ENCODE measurements at regions not wholly inside any gene's neighbourhood (a gene's known extent, or its start where the extent isn't known, plus 50 kb on each side); places are given as distances from the start of the nearest gene placed in this dataset.

GRCh38 chr3:187972454-187972853 lies 181.5 kb upstream of the LPP start:
- TF ChIP-seq ZFX (IDR thresholded peaks at IDR 0.05) (no peak), CTCF (conservative IDR thresholded peaks at IDR 0.05) (no peak)
- no peak overlapping the region for H3K27ac ChIP-seq

DNA sequence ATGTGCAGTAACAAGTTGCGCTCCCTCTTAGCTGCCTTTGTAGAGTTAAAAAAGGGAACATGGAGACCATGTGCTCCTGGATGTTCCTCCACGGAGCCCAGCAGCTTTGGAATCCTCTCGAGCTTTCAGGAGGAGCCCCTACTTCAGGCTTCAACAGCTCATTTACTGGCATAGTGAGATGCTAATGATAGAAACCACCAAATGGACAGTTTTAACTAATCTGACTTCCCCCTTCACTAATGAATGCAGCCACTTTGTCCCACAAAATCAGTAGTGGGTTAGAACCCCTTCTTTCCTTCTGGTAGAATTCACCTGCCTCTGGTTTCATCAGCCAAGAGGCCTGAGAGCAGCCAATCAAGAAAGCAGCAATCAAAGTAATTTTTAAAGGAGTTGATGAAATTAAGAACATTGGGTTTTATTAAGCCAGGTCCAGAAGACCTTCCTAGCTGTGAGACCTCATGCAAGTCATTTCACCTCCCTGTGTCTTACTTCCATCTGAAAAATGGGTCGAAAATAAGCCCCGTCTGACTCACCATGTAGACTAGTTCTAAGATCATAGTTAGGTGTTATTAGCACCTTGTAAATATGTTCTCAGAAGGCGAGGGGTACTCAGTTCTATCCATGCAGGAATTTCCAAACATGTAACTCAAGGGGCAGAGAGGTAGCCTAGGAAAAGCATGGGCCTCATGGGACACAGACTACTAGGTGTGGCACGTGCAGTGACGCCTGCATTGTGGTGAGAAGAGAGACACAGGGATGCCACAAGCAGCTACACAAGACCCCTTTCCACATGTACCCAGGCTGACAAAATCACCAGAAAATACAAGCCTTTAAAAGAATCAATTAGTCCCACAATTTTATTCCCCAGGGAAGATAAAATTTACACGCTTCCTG lies 179.7 kb upstream of the LPP start:
- TF ChIP-seq CTCF (conservative IDR thresholded peaks at IDR 0.05) (no peak), ZFX (IDR thresholded peaks at IDR 0.05) (no peak)
- no peak overlapping the region for H3K27ac ChIP-seq

- TF ChIP-seq ZFX (IDR thresholded peaks at IDR 0.05) (no peak), CTCF (conservative IDR thresholded peaks at IDR 0.05) (peak; percentile 31)
- no peak overlapping the region for H3K27ac ChIP-seq
These were observed 179.1 kb upstream of the LPP start for GRCh38 chr3:187974871-187975271.

DNA sequence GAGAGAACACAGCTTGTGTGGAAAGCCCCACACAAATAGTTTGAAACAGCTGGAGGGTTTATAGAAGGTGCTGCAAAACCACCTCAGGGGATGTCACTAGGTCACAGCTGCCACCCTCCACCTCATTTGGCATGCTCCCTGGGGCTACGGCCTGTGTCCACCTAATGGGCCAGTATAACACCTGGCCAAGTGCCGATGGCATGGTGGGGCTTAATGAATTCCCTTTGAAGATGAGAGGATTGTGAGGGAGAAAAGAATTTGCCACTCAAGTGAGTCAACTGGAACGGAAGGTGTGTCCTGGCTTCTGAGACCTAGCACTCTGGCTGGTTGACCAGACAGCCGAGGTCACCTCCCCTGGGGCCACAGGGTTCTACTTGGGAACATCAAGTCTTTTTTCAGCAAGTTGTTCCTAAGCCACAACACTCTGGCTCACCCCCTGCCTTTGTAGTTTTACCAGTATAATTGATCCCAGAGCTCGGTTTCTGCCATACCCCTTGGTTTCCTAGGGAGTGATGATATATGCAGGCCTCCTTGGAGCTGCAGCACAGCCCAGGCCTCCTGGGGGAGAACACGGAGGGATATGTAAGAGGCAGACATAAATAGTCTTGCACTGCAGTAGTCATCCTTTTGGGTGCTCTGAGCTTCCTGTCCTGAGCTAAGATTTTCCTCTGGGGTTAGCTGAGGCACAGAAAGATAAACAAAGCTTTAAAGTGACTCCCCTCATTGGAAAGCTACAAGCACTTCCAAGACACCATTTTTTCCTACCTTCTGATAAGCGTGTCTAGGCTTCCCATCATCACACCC lies 178.2 kb upstream of the LPP start:
- H3K27ac ChIP-seq: no peak overlapping the region
- TF ChIP-seq CTCF (conservative IDR thresholded peaks at IDR 0.05) (no peak), ZFX (IDR thresholded peaks at IDR 0.05) (peak; percentile 8; the same call in 1 of the 2 replicates)

DNA sequence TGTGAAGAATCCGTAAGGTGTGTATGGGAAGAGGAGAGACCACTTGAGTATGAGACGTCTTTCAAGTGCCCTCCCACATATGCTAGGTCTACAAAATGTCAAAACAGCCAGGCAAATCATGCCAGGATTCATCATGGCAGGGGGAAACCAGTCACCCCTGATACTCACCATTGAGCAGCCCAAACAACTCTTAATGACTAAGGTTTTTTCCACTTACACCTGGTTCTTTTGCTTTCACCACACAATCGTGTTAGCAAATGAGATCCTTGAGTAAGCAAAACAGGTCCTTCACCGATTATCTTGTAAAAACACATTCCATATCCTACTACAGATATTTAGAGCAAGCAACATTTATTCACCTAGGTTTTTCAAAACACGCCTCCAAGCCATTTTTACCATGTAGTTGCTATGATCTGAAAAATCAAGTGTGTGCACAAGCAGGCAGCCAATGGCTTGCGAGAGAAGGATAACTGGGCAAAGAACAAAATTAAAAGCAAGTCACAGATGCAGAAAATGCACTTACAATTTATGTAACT lies 177.5 kb upstream of the LPP start:
- H3K27ac ChIP-seq: no peak overlapping the region

DNA sequence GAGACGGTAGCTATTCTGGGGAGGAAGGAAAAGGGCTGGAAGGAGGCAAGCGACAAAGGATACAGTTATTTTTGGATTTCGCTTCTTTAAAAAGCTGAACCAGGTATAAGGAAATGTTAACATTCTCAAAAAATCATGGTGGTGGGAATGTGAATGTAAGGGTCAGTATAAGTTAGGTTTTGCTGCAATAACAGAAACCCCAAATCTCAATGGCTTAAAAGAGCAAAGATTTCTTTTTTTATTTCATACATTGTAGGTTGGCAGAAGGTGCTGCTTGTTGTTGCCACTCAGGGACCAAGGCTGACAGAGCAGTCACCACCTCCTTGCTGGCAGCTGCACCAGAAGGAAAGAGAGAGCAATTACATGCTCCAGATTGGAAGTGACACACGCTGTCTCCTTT lies 176.3 kb upstream of the LPP start:
- TF ChIP-seq ZFX (IDR thresholded peaks at IDR 0.05) (no peak), CTCF (conservative IDR thresholded peaks at IDR 0.05) (no peak)
- no peak overlapping the region for H3K27ac ChIP-seq

More for the DNA sequence above, 177.5 kb upstream of the LPP start:
- TF ChIP-seq ZFX (IDR thresholded peaks at IDR 0.05) (no peak), CTCF (conservative IDR thresholded peaks at IDR 0.05) (no peak)
